ENCODE measurements at regions not wholly inside any gene's neighbourhood (a gene's known extent, or its start where the extent isn't known, plus 50 kb on each side); places are given as distances from the start of the nearest gene placed in this dataset.
A peak's percentile ranks its signal among the peaks of the same experiment; 100 is the strongest.

- Histone ChIP-seq H3K9me3 (ENCODE audit: control insufficient read depth in 1 of 2, low read length in 2 of 2) (no peaks in the 10 kb centered on the region), H3K27me3 (ENCODE audit: low read depth, low read length) (no peaks in the 10 kb centered on the region), H3K4me3 (ENCODE audit: low read depth in 1 of 2, low read length in 2 of 2) (peak overlapping the region; percentile 46 to 47), H3K4me1 (ENCODE audit: control insufficient read depth in 1 of 2, insufficient read depth in 2 of 2, low read length in 2 of 2) (no peaks in the 10 kb centered on the region), H3K27ac (ENCODE audit: low read length) (peak overlapping the region; percentile 87), H3K36me3 (ENCODE audit: control insufficient read depth in 1 of 2, insufficient read depth in 2 of 2, low read length in 2 of 2) (no peaks in the 10 kb centered on the region)
These were observed 302.1 kb upstream of the HSFY2 start for GRCh38 chrY:19075471-19076253.

GRCh38 chrY:19067435-19067834 lies 293.9 kb upstream of the HSFY2 start:
- H3K4me1 ChIP-seq (ENCODE audit: control insufficient read depth in 1 of 2, insufficient read depth in 2 of 2, low read length in 2 of 2): no peaks in the 10 kb centered on the region
- no peak overlapping the region for H3K27ac ChIP-seq (ENCODE audit: low read length)
- H3K9me3 ChIP-seq (ENCODE audit: control insufficient read depth in 1 of 2, low read length in 2 of 2): no peaks in the 10 kb centered on the region
- no peaks in the 10 kb centered on the region for H3K36me3 ChIP-seq (ENCODE audit: control insufficient read depth in 1 of 2, insufficient read depth in 2 of 2, low read length in 2 of 2)
- H3K4me3 ChIP-seq (ENCODE audit: low read depth in 1 of 2, low read length in 2 of 2): no peak overlapping the region
- H3K27me3 ChIP-seq (ENCODE audit: low read depth, low read length): no peaks in the 10 kb centered on the region

DNA sequence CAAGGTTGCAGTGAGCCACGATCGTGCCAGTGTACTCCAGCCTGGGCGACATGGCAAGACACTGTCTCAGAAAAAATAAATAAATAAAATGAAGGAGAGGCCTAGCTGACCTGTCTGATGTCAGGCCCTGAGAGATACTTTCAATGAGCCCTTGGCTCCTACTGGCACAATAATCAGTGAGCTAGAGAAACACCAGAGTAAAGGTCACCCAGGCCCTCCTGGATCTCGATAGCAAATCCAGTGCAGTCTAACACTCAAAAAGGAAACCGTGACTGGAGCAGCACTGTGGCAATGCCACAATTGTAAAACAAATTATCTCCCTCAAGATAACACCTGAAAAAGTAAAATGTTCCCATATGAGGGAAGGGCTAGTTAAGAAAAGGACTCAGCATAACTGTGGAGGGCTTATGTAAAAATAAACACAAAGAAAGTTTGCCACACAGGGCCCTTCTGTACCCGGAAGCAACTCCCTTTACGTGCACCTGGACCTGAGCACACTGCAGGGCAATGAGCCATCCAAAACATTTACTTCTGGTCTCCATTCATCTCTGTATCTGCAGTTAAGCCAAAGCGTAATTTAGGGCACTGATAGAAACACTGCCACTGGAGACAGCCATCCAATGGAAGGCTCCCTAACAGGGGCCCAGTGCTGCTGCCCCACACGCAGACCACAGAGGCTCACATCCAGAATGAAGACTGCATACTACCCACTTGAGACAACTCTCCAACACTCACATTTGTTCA lies 293.1 kb upstream of the HSFY2 start:
- Histone ChIP-seq H3K4me3 (ENCODE audit: low read depth in 1 of 2, low read length in 2 of 2) (no peak overlapping the region), H3K36me3 (ENCODE audit: control insufficient read depth in 1 of 2, insufficient read depth in 2 of 2, low read length in 2 of 2) (no peaks in the 10 kb centered on the region), H3K27ac (ENCODE audit: low read length) (no peak overlapping the region), H3K9me3 (ENCODE audit: control insufficient read depth in 1 of 2, low read length in 2 of 2) (no peaks in the 10 kb centered on the region), H3K27me3 (ENCODE audit: low read depth, low read length) (no peaks in the 10 kb centered on the region), H3K4me1 (ENCODE audit: control insufficient read depth in 1 of 2, insufficient read depth in 2 of 2, low read length in 2 of 2) (no peaks in the 10 kb centered on the region)

- Histone ChIP-seq H3K27me3 (ENCODE audit: low read depth, low read length) (no peaks in the 10 kb centered on the region), H3K27ac (ENCODE audit: low read length) (no peak overlapping the region), H3K4me1 (ENCODE audit: control insufficient read depth in 1 of 2, insufficient read depth in 2 of 2, low read length in 2 of 2) (no peaks in the 10 kb centered on the region), H3K9me3 (ENCODE audit: control insufficient read depth in 1 of 2, low read length in 2 of 2) (no peaks in the 10 kb centered on the region), H3K36me3 (ENCODE audit: control insufficient read depth in 1 of 2, insufficient read depth in 2 of 2, low read length in 2 of 2) (no peaks in the 10 kb centered on the region), H3K4me3 (ENCODE audit: low read depth in 1 of 2, low read length in 2 of 2) (no peak overlapping the region)
These were observed 291.6 kb upstream of the HSFY2 start for GRCh38 chrY:19065119-19065518.

GRCh38 chrY:19059733-19060132 lies 286.2 kb upstream of the HSFY2 start:
- H3K27ac ChIP-seq (ENCODE audit: low read length): no peak overlapping the region
- H3K4me1 ChIP-seq (ENCODE audit: control insufficient read depth in 1 of 2, insufficient read depth in 2 of 2, low read length in 2 of 2): no peaks in the 10 kb centered on the region
- no peaks in the 10 kb centered on the region for H3K9me3 ChIP-seq (ENCODE audit: control insufficient read depth in 1 of 2, low read length in 2 of 2)
- H3K27me3 ChIP-seq (ENCODE audit: low read depth, low read length): no peaks in the 10 kb centered on the region
- H3K4me3 ChIP-seq (ENCODE audit: low read depth in 1 of 2, low read length in 2 of 2): no peak overlapping the region
- no peaks in the 10 kb centered on the region for H3K36me3 ChIP-seq (ENCODE audit: control insufficient read depth in 1 of 2, insufficient read depth in 2 of 2, low read length in 2 of 2)

- Histone ChIP-seq H3K4me3 (ENCODE audit: low read depth in 1 of 2, low read length in 2 of 2) (no peak overlapping the region), H3K4me1 (ENCODE audit: control insufficient read depth in 1 of 2, insufficient read depth in 2 of 2, low read length in 2 of 2) (no peaks in the 10 kb centered on the region), H3K9me3 (ENCODE audit: control insufficient read depth in 1 of 2, low read length in 2 of 2) (no peaks in the 10 kb centered on the region), H3K36me3 (ENCODE audit: control insufficient read depth in 1 of 2, insufficient read depth in 2 of 2, low read length in 2 of 2) (no peaks in the 10 kb centered on the region), H3K27ac (ENCODE audit: low read length) (no peak overlapping the region), H3K27me3 (ENCODE audit: low read depth, low read length) (no peaks in the 10 kb centered on the region)
These were observed 285.4 kb upstream of the HSFY2 start for GRCh38 chrY:19058831-19059370.

DNA sequence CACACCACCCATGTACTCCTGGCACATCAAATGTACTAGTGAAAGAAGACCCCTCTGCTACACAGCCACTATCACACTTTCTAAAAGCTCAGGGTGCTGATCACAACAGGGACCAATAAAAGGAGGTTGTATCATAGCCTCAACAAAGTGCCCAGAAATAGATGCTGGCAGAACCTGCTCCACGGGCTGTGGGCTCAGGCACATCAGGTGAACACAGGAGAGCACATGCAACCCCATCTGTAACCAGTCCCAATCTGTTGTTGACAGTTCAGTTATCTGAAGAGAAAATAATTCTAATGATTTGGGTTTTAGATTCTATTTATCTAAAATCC lies 282.6 kb upstream of the HSFY2 start:
- Histone ChIP-seq H3K27me3 (ENCODE audit: low read depth, low read length) (no peaks in the 10 kb centered on the region), H3K9me3 (ENCODE audit: control insufficient read depth in 1 of 2, low read length in 2 of 2) (no peaks in the 10 kb centered on the region), H3K36me3 (ENCODE audit: control insufficient read depth in 1 of 2, insufficient read depth in 2 of 2, low read length in 2 of 2) (no peaks in the 10 kb centered on the region), H3K27ac (ENCODE audit: low read length) (no peak overlapping the region), H3K4me1 (ENCODE audit: control insufficient read depth in 1 of 2, insufficient read depth in 2 of 2, low read length in 2 of 2) (no peaks in the 10 kb centered on the region), H3K4me3 (ENCODE audit: low read depth in 1 of 2, low read length in 2 of 2) (no peak overlapping the region)

- no peaks in the 10 kb centered on the region for H3K4me1 ChIP-seq (ENCODE audit: control insufficient read depth in 1 of 2, insufficient read depth in 2 of 2, low read length in 2 of 2)
- H3K4me3 ChIP-seq (ENCODE audit: low read depth in 1 of 2, low read length in 2 of 2): no peak overlapping the region
- H3K27ac ChIP-seq (ENCODE audit: low read length): no peak overlapping the region
- no peaks in the 10 kb centered on the region for H3K36me3 ChIP-seq (ENCODE audit: control insufficient read depth in 1 of 2, insufficient read depth in 2 of 2, low read length in 2 of 2)
- H3K9me3 ChIP-seq (ENCODE audit: control insufficient read depth in 1 of 2, low read length in 2 of 2): no peaks in the 10 kb centered on the region
- no peaks in the 10 kb centered on the region for H3K27me3 ChIP-seq (ENCODE audit: low read depth, low read length)
These were observed 281.9 kb upstream of the HSFY2 start for GRCh38 chrY:19055232-19056137.

DNA sequence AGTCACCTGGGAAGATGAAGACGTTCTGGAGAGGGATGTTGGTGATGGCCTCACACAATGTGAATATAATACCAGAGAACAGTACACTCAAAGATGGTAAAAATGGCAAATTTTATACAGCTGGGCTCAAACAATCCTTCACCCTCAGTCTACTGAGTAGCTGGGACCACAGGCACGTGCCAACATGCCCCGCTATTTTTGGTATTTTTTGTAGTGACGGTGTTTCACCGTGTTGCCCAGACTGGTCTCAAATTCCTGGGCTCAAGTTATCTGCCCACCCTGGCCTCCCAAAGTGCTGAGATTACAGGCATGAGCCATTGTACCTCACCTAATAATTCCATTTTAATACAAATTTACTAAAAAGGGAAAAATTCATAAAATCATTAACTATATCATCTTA lies 280.3 kb upstream of the HSFY2 start:
- no peak overlapping the region for H3K4me3 ChIP-seq (ENCODE audit: low read depth in 1 of 2, low read length in 2 of 2)
- H3K27me3 ChIP-seq (ENCODE audit: low read depth, low read length): no peaks in the 10 kb centered on the region
- no peak overlapping the region for H3K27ac ChIP-seq (ENCODE audit: low read length)
- H3K36me3 ChIP-seq (ENCODE audit: control insufficient read depth in 1 of 2, insufficient read depth in 2 of 2, low read length in 2 of 2): no peaks in the 10 kb centered on the region
- H3K9me3 ChIP-seq (ENCODE audit: control insufficient read depth in 1 of 2, low read length in 2 of 2): no peaks in the 10 kb centered on the region
- no peaks in the 10 kb centered on the region for H3K4me1 ChIP-seq (ENCODE audit: control insufficient read depth in 1 of 2, insufficient read depth in 2 of 2, low read length in 2 of 2)

GRCh38 chrY:19051021-19051420 lies 277.5 kb upstream of the HSFY2 start:
- Histone ChIP-seq H3K36me3 (ENCODE audit: control insufficient read depth in 1 of 2, insufficient read depth in 2 of 2, low read length in 2 of 2) (no peaks in the 10 kb centered on the region), H3K27me3 (ENCODE audit: low read depth, low read length) (no peaks in the 10 kb centered on the region), H3K4me3 (ENCODE audit: low read depth in 1 of 2, low read length in 2 of 2) (no peak overlapping the region), H3K9me3 (ENCODE audit: control insufficient read depth in 1 of 2, low read length in 2 of 2) (no peaks in the 10 kb centered on the region), H3K27ac (ENCODE audit: low read length) (no peak overlapping the region), H3K4me1 (ENCODE audit: control insufficient read depth in 1 of 2, insufficient read depth in 2 of 2, low read length in 2 of 2) (no peaks in the 10 kb centered on the region)

GRCh38 chrY:19042984-19043442 lies 269.5 kb upstream of the HSFY2 start:
- no peak overlapping the region for H3K27ac ChIP-seq (ENCODE audit: low read length)
- no peaks in the 10 kb centered on the region for H3K27me3 ChIP-seq (ENCODE audit: low read depth, low read length)
- no peaks in the 10 kb centered on the region for H3K4me1 ChIP-seq (ENCODE audit: control insufficient read depth in 1 of 2, insufficient read depth in 2 of 2, low read length in 2 of 2)
- no peak overlapping the region for H3K4me3 ChIP-seq (ENCODE audit: low read depth in 1 of 2, low read length in 2 of 2)
- H3K9me3 ChIP-seq (ENCODE audit: control insufficient read depth in 1 of 2, low read length in 2 of 2): no peaks in the 10 kb centered on the region
- no peaks in the 10 kb centered on the region for H3K36me3 ChIP-seq (ENCODE audit: control insufficient read depth in 1 of 2, insufficient read depth in 2 of 2, low read length in 2 of 2)
